ENCODE measurements at regions not wholly inside any gene's neighbourhood (a gene's known extent, or its start where the extent isn't known, plus 50 kb on each side); places are given as distances from the start of the nearest gene placed in this dataset.

DNA sequence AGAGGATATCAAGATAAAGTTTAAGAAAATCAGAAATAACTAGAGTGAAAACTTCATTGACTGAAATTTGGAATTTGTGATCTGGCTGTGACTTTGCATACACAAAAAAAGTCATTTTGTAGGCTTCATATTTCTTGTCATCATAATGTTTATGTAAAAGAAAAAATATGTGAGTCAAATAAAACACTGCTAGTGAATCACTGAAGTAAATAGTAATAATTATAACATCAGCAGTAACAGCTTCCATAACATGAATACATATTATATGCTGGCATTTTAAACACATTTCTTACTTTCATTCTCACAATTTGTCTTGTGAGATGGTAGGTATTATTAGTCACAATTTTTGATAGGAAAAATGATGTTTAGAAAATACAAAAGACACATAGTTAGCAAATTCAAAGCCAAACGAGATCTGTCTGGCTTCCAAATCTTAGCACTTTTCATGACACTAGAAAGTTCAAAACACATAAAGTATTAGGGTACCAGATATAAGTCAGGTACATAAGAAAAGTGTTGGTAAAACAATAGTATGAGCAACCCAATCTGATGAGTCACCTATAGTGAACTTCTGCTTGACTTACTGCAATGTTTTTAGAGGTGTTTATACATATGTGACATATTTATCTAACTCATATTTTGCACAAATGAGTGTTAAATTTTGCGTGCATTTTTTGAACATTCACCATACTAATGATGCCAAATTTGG is 241.0 kb upstream of the SNX7 start:
- no peak for DNase-seq

DNA sequence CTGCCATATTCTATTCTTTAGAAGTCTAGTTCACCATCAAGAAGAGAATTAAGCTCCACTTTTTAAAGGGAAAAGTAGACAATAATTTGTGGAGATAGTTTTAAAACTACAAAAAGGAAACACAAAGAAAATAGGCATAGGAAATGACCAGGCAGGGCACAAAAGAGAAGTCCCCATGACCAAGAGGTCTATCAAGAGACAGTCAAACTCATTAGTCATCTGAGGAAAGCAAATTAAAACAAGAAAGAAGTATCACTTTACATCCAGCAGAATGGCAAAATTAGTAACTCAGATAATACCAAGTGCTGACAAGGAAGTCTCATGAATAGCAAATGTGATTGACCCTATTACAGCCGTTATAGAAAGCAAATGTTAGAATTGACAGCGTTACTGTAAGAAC is 243.7 kb upstream of the SNX7 start:
- no peak for DNase-seq

DNA sequence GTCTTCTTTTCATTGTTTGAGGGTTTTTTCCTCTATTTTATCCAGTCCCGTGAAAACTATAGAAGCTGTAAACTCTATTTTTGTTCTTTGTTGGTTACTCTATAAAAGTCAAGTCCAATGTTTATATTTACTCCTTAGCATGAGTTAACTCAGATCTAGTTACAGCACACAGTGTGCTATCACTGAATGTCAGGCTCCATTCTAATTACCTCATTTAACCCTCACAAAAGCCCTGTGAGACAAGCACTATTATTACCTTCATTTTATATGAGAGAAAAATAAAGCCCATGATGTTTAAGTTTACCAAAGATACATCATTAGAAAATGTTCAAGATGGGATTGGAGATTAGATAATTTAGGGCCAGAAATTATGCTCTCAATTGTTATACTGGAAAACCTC is 251.4 kb upstream of the SNX7 start:
- no peak for DNase-seq

- DNase-seq, result no peak
Measured at GRCh38 chr1:98406352-98407088, 255.0 kb upstream of the SNX7 start.

DNA sequence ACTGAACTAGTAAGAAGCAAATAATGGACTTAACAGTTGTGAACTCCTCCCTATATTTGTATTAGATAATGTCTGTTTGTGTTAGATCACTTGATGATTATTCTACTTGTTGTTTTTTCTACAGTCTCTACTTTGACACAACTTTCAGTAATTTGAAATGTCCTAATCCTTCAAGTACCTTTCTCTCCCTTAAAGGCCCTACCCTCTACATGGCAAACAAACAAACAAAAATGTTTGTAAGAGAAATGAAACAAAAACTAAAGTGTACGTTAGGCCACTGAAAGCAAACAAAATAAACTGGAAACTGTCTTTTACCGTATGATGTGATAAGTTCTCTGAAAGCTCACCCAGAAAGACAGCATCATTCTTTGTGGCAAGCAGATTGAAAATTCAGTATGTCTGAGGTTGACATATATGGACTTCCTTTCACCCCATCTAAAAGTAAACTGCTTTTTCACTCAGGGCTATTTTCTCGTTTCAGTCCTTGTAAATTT is 255.9 kb upstream of the SNX7 start:
- no peak for DNase-seq

- no peak for DNase-seq
Measured at GRCh38 chr1:98404866-98405265, 256.7 kb upstream of the SNX7 start.

DNA sequence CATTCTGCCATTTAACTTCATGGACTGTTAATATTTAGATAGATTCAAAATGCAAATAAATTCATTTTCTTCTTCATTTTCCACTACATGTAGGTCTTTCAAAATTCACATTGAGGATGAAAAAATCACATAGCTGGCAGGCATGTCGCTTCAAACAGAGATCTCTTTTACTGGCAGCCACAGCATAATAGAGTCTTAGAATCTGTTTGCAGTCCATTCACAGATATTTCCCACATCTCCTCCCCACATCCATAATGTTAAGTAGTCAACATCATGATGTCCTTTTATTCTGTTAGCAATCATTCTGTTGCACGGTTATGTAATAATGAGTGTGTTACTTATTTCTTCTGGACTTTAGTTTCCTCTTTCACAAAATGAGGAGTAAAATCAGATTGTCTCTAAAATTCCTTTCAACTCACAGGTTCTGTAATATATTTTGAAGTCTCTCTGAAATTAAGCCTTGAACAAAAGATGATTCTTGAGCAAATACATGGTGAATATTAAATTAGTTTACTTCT is 257.5 kb upstream of the SNX7 start:
- no peak for DNase-seq

DNA sequence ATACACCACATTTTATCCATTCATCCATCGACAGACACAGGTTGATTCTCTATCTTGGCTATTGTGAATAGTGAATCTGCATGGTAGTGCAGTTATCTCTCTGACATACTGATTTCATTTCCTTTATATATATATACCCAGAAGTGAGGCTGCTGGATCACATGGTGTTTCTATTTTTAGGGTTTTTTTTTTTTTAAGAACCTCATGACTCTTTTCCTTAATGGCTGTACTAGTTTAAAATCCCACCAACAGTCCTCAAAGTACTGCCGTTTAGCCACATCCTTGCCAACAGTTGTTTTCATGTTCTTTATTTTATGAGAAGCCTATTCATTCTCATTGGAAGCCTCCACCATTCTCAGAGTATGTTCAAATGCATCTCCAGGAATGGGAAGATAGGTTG is 258.7 kb upstream of the SNX7 start:
- DNase-seq, result no peak

DNA sequence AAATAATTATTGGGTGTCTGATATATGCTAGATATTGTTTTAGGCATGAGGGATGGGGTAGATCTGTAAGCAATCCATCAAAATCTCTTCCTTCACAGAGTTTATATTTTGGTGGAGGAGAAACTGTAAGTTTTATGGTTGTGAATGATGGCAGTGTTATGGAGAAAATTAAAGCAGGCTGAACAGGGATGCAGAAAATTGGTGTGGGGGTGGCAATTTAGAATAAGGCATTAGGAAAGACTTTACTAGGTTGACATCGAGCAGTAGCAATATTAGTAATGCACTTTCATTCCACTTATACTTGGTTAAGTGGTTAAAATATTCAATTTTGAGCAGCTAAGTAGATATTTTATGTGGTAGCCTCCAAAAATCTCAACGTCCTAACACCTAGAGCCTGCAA is 261.1 kb upstream of the SNX7 start:
- DNase-seq, result no peak

GRCh38 chr1:98399218-98399617 is 262.3 kb upstream of the SNX7 start:
- DNase-seq, result no peak

GRCh38 chr1:98398649-98399048 is 262.9 kb upstream of the SNX7 start:
- no peak for DNase-seq

DNA sequence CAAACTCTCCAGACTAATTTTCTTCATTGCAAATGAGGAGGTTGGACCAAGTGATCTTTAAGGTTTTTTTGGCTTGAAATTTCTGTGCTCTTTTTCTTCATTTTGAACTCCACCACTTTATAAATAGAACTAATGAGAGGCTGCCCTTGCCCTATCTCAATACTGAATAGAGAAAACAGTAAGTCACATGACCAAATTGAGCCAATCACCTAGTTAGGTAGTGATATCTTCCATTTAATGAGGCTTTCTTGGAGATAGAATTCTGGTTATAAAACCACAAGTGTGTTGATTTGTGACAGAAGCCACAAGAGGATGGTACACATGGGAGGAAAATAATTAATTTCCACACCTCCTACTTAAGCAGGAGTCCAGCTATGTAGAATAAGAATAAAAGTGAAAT is 263.4 kb upstream of the SNX7 start:
- no peak for DNase-seq

- no peak for DNase-seq
Measured at GRCh38 chr1:98393719-98394118, 267.8 kb upstream of the SNX7 start.

GRCh38 chr1:98391175-98391574 is 270.3 kb upstream of the SNX7 start:
- no peak for DNase-seq

- DNase-seq, result no peak
Measured at GRCh38 chr1:98389809-98390208, 271.7 kb upstream of the SNX7 start.

- DNase-seq, result no peak
Measured at GRCh38 chr1:98388441-98388840, 273.1 kb upstream of the SNX7 start.

- no peak for DNase-seq
Measured at GRCh38 chr1:98387701-98388100, 273.8 kb upstream of the SNX7 start.

DNA sequence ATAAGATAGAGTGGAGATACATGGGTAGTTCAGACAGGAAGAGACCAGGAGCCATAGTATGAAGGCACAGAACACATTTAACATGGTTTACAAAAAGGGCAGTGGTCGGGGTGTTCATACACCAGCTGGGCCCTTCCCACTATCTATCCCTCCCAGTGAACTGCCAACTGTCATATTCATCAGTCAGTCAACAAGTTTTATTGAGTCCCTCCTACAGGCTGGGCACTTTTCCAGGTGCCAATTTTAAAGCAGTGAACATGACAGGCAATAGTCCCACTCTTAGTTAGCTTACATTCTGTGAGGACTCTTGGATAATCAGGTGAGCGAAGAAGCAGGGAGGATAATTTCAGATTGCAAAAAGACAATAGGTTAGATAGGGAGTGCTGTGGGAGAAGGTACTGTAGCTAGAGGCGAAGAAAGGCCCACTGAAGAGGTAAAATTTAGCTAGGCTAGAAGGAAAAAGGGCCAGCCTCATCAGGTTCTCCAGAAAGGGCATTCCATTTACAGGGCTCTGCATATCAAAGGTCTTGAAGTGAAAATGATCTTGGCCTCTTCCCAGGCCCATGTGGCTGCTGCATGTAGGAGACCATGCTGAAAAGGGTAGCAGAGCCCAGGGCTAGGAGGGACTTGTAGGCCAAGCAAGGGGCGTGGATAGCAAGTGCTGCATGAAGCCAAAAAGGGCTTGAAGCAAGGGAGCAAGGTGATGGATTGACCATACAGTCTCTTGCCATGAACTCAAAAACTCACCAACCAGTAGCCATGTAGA is 274.7 kb upstream of the SNX7 start:
- no peak for DNase-seq

- no peak for DNase-seq
Measured at GRCh38 chr1:98385652-98386051, 275.9 kb upstream of the SNX7 start.

GRCh38 chr1:98384461-98385141 is 276.9 kb upstream of the SNX7 start:
- DNase-seq, result no peak

DNA sequence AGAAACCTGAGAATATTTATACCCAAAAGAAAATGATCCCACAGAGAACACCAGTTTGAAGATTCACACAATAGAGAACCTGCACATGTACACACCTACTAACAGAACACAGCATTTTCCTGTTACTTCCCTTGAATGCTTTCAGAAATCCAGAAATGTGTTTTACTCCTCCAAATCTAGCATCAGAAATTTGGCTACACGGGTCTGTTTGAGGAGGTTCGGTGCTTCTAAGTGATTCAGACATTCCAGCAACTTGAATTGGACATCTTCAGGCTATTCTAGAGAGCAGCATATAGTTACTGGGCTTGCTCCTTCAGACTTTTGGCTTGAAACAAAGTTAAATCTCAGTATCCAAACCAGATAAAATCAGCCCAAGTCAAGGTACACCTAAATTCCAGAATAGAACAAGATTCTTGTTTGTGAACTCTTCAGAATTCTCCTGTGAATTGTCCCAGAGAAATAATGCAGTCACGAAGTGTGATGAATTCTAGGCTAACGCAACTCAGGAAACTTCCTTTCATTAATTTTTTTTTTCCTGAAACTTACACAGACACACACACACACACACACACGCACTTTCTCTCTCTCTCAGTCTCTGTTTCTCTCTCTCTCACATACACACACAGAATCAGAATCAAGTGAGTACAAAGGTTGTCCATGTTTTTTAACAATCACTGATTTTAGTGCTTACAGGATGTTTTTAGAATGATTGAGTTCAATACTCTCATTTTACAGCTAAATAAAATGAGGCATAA is 278.4 kb upstream of the SNX7 start:
- no peak for DNase-seq

DNA sequence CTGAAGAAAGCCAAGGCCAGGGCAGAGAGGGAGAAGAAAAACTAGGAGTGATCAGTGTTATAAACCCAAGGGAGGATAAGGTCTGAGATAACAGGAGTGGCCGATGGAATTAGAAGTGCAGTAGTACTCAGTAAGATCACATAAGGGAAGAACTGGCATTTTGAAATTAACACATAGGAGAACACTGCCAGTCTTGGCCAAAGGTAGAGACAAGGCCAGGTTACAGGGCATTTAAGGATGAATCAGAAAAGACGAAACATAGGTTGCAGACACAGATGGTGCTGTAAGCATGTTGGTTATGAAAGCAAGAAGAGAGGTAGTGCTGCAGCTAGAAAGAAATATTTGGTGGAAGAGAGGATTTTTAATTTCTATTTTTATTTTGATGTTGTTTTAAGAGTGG is 278.9 kb upstream of the SNX7 start:
- no peak for DNase-seq

All from activated CD8-positive, alpha-beta memory T cell treated with anti-CD3 and anti-CD28 coated beads, Interleukin-2, amount 50 U/mL, for 48 hours (primary cell).